RWPE2 (cell line): ENCODE measurements at regions not wholly inside any gene's neighbourhood (a gene's known extent, or its start where the extent isn't known, plus 50 kb on each side); places are given as distances from the start of the nearest gene placed in this dataset.
"Not testable (repeated sequence)": the region's sequence is repeated elsewhere in the genome, so short reads cannot be mapped to it uniquely, and the experiment has no call there.

ENCODE experiments used
- ATAC-seq: fragments of 200-7000 bp; cut with Tn5 transposase; 3 replicates; pipeline ENCODE4 v1.9.1; 2021; ENCODE audit warnings: low read depth
- DNase-seq: peaks from one replicate; pipeline ENCODE4 v3.0.0-alpha.2; 2020; ENCODE audit warnings: low spot score
- H3K27ac ChIP-seq: fragments of 450-650 bp; 2 replicates; pipeline ENCODE4 v1.5.1; 2017; ENCODE audit warnings: mild to moderate bottlenecking; ENCODE audit not compliant: poor library complexity, severe bottlenecking
- H3K27me3 ChIP-seq: fragments of 250-450 bp; sonication (Bioruptor Pico); 2 replicates; pipeline ENCODE4 v1.5.1; 2021; ENCODE audit warnings: mild to moderate bottlenecking, moderate library complexity; ENCODE audit not compliant: insufficient read depth, poor library complexity, severe bottlenecking
- H3K36me3 ChIP-seq: fragments of 250-450 bp; sonication (Bioruptor Pico); 2 replicates; pipeline ENCODE4 v1.5.1; 2020; ENCODE audit warnings: low read depth, mild to moderate bottlenecking, moderate library complexity
- H3K4me1 ChIP-seq: fragments of 250-450 bp; sonication (Bioruptor Pico); 2 replicates; pipeline ENCODE4 v1.5.1; 2021; ENCODE audit warnings: mild to moderate bottlenecking, moderate library complexity; ENCODE audit not compliant: insufficient read depth, poor library complexity, severe bottlenecking
- H3K4me3 ChIP-seq: fragments of 250-450 bp; sonication (Bioruptor Pico); 2 replicates; pipeline ENCODE4 v1.5.1; 2021; ENCODE audit warnings: mild to moderate bottlenecking, moderate library complexity; ENCODE audit not compliant: severe bottlenecking
- H3K9me3 ChIP-seq: fragments of 250-450 bp; sonication (Bioruptor Pico); 2 replicates; pipeline ENCODE4 v1.5.1; 2021; ENCODE audit warnings: mild to moderate bottlenecking, moderate library complexity; ENCODE audit not compliant: severe bottlenecking
- CTCF ChIP-seq: fragments of 450-650 bp; IDR thresholded peaks from one replicate; pipeline ENCODE4 v1.5.1; 2017; ENCODE audit warnings: mild to moderate bottlenecking, moderate library complexity; ENCODE audit not compliant: poor library complexity, severe bottlenecking

DNA sequence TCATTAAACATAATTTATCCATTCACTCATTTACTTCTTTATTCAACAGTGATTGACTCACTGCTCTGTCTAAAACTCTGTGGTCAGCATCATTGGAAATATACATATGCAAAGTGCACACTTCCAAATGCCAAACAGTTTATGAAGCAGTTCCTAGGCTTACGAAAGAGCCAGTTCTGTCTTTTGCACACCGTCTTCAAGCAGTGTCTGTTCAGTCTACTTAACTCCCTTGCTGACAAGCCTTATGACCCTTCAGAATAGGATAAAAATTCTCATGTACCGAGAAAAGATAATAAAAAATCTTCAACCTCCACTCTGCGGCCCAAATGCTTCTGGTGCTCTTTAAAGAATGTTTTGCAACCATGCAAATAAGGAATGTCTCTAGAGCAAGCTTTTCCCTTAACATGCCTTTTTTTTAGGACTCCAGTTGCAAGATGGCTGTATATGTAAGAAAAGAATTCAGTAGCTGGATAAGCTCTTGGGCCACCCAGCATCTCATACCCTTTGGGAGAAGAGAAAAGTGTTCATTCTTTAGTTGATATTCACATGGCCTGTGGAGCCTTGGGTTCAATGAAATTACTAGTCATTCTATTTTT, 1037.0 kb upstream of the SLIT2 start:
- ATAC-seq (no peak), DNase-seq (no peak)
- TF ChIP-seq CTCF = no peak
- Histone ChIP-seq H3K4me3 (no peak overlapping the region), H3K27ac (no peak overlapping the region), H3K27me3 (no peaks in the 10 kb centered on the region), H3K4me1 (no peaks in the 10 kb centered on the region), H3K36me3 (no peaks in the 10 kb centered on the region), H3K9me3 (no peaks in the 10 kb centered on the region)

- TF ChIP-seq CTCF = no peak
- Histone ChIP-seq H3K9me3 (no peaks in the 10 kb centered on the region), H3K36me3 (no peaks in the 10 kb centered on the region), H3K27me3 (no peaks in the 10 kb centered on the region), H3K27ac (no peak overlapping the region), H3K4me3 (no peak overlapping the region), H3K4me1 (no peaks in the 10 kb centered on the region)
- DNase-seq (no peak), ATAC-seq (no peak)
Measured at GRCh38 chr4:19213388-19213787, 1038.3 kb upstream of the SLIT2 start.

GRCh38 chr4:19205853-19206252, 1045.9 kb upstream of the SLIT2 start:
- Histone ChIP-seq H3K36me3 (no peaks in the 10 kb centered on the region), H3K4me3 (no peak overlapping the region), H3K27me3 (peaks cover 2% of the 10 kb centered on the region), H3K4me1 (no peaks in the 10 kb centered on the region), H3K9me3 (peaks cover 2% of the 10 kb centered on the region), H3K27ac (no peak overlapping the region)
- no peak for DNase-seq
- ATAC-seq = no peak
- no peak for TF ChIP-seq CTCF

- not testable (repeated sequence) for H3K27ac ChIP-seq, DNase-seq, H3K4me3 ChIP-seq, H3K36me3 ChIP-seq, H3K9me3 ChIP-seq, ATAC-seq, H3K27me3 ChIP-seq, H3K4me1 ChIP-seq
Measured at GRCh38 chr4:19197838-19198237, 1053.9 kb upstream of the SLIT2 start.

GRCh38 chr4:19195696-19196095, 1056.0 kb upstream of the SLIT2 start:
- no peaks in the 10 kb centered on the region for H3K27me3 ChIP-seq
- DNase-seq (no peak), ATAC-seq (no peak)
- no peak overlapping the region for H3K4me3 ChIP-seq
- no peaks in the 10 kb centered on the region for H3K36me3 ChIP-seq
- TF ChIP-seq CTCF = no peak
- no peaks in the 10 kb centered on the region for H3K9me3 ChIP-seq
- no peaks in the 10 kb centered on the region for H3K4me1 ChIP-seq
- no peak overlapping the region for H3K27ac ChIP-seq
